ENCODE measurements at regions not wholly inside any gene's neighbourhood (a gene's known extent, or its start where the extent isn't known, plus 50 kb on each side); places are given as distances from the start of the nearest gene placed in this dataset.

DNA sequence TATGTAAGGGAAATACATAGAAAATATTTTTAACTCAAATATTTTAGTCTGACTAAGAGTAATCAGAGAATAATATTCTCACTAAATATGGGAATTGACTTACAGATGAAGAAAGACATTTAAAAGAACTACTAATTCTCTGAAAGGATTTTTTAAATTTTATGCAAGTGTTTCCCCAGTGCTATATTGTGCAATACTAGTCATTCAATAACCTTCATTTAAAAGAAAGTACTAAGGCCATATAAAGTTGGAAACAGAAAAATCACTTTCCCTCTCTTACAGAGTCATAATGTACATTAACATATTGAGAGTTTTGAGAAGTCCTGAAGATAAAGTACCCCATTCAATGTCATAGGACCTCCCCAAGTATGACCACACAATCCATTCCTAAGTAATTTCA, 584.6 kb upstream of the ACVR2A start:
- TF ChIP-seq, protein P1, sequence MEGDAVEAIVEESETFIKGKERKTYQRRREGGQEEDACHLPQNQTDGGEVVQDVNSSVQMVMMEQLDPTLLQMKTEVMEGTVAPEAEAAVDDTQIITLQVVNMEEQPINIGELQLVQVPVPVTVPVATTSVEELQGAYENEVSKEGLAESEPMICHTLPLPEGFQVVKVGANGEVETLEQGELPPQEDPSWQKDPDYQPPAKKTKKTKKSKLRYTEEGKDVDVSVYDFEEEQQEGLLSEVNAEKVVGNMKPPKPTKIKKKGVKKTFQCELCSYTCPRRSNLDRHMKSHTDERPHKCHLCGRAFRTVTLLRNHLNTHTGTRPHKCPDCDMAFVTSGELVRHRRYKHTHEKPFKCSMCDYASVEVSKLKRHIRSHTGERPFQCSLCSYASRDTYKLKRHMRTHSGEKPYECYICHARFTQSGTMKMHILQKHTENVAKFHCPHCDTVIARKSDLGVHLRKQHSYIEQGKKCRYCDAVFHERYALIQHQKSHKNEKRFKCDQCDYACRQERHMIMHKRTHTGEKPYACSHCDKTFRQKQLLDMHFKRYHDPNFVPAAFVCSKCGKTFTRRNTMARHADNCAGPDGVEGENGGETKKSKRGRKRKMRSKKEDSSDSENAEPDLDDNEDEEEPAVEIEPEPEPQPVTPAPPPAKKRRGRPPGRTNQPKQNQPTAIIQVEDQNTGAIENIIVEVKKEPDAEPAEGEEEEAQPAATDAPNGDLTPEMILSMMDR (IDR thresholded peaks at IDR 0.05): no peak
- TF ChIP-seq POLR2AphosphoS5 (IDR thresholded peaks at IDR 0.05) (no peak), POLR2A (IDR thresholded peaks at IDR 0.05) (no peak)

Data from sigmoid colon (tissue), 4 donors.